ENCODE measurements at regions not wholly inside any gene's neighbourhood (a gene's known extent, or its start where the extent isn't known, plus 50 kb on each side); places are given as distances from the start of the nearest gene placed in this dataset.

GRCh38 chr16:6993544-6993943, 339.1 kb upstream of the RBFOX1 start:
- DNase-seq: no peak

GRCh38 chr16:6988846-6989245, 343.8 kb upstream of the RBFOX1 start:
- no peak for DNase-seq

GRCh38 chr16:6977916-6978315, 354.7 kb upstream of the RBFOX1 start:
- no peak for DNase-seq

GRCh38 chr16:6977291-6977690, 355.4 kb upstream of the RBFOX1 start:
- DNase-seq: no peak

- DNase-seq: no peak
Measured at GRCh38 chr16:6976716-6977115, 355.9 kb upstream of the RBFOX1 start.

- no peak for DNase-seq
Measured at GRCh38 chr16:6970171-6970857, 362.3 kb upstream of the RBFOX1 start.

GRCh38 chr16:6969594-6969993, 363.1 kb upstream of the RBFOX1 start:
- no peak for DNase-seq

- no peak for DNase-seq
Measured at GRCh38 chr16:6967796-6968320, 364.8 kb upstream of the RBFOX1 start.

GRCh38 chr16:6966925-6967324, 365.7 kb upstream of the RBFOX1 start:
- no peak for DNase-seq

- no peak for DNase-seq
Measured at GRCh38 chr16:6964679-6965078, 368.0 kb upstream of the RBFOX1 start.

- DNase-seq: no peak
Measured at GRCh38 chr16:6961704-6962103, 370.9 kb upstream of the RBFOX1 start.

- no peak for DNase-seq
Measured at GRCh38 chr16:6958184-6958583, 374.5 kb upstream of the RBFOX1 start.

- no peak for DNase-seq
Measured at GRCh38 chr16:6957681-6958080, 375.0 kb upstream of the RBFOX1 start.

GRCh38 chr16:6956511-6956910, 376.1 kb upstream of the RBFOX1 start:
- no peak for DNase-seq

GRCh38 chr16:6955303-6955702, 377.3 kb upstream of the RBFOX1 start:
- no peak for DNase-seq

GRCh38 chr16:6949240-6949639, 383.4 kb upstream of the RBFOX1 start:
- DNase-seq: no peak

- DNase-seq: no peak
Measured at GRCh38 chr16:6947291-6947690, 385.4 kb upstream of the RBFOX1 start.

- DNase-seq: no peak
Measured at GRCh38 chr16:6946802-6947201, 385.8 kb upstream of the RBFOX1 start.

GRCh38 chr16:6946106-6946505, 386.5 kb upstream of the RBFOX1 start:
- DNase-seq: no peak

GRCh38 chr16:6940968-6941367, 391.7 kb upstream of the RBFOX1 start:
- DNase-seq: no peak

- no peak for DNase-seq
Measured at GRCh38 chr16:6937641-6938040, 395.0 kb upstream of the RBFOX1 start.

- no peak for DNase-seq
Measured at GRCh38 chr16:6932871-6933385, 399.7 kb upstream of the RBFOX1 start.

GRCh38 chr16:6929868-6930267, 402.8 kb upstream of the RBFOX1 start:
- DNase-seq: no peak

GRCh38 chr16:6926762-6927161, 405.9 kb upstream of the RBFOX1 start:
- no peak for DNase-seq

GRCh38 chr16:6926341-6926740, 406.3 kb upstream of the RBFOX1 start:
- DNase-seq: no peak
